GM12878 (cell line): ENCODE measurements at regions not wholly inside any gene's neighbourhood (a gene's known extent, or its start where the extent isn't known, plus 50 kb on each side); places are given as distances from the start of the nearest gene placed in this dataset.

Experiments
- BMI1 ChIP-seq: fragments of 450-650 bp; IDR thresholded peaks from 2 replicates; pipeline ENCODE4 v1.6.1; 2016; ENCODE audit warnings: mild to moderate bottlenecking, moderate library complexity, borderline replicate concordance
- BRCA1 ChIP-seq: IDR thresholded peaks from 2 replicates; pipeline ENCODE4 v1.6.1; 2011; ENCODE audit warnings: low read depth, low read length, improper control_type of control experiment
- HDAC2 ChIP-seq: fragments of 200-600 bp; sonication (generic); IDR thresholded peaks from 2 replicates; pipeline ENCODE4 v1.6.1; 2017
- HDAC6 ChIP-seq: fragments of 200-600 bp; sonication (generic); IDR thresholded peaks from one replicate; pipeline ENCODE4 v1.8.0; 2017; ENCODE audit warnings: antibody characterized with exemption; ENCODE audit not compliant: unreplicated experiment
- NR2C2 ChIP-seq: IDR thresholded peaks from 2 replicates; pipeline ENCODE4 v1.6.1; 2011; ENCODE audit warnings: borderline replicate concordance, low read depth; ENCODE audit not compliant: control insufficient read depth, insufficient read length
- PAX8 ChIP-seq: fragments of 450-650 bp; IDR thresholded peaks from 2 replicates; pipeline ENCODE4 v1.6.1; 2017; ENCODE audit warnings: mild to moderate bottlenecking, moderate library complexity
- SMC3 ChIP-seq: IDR thresholded peaks from 2 replicates; pipeline ENCODE4 v1.6.1; 2011; ENCODE audit warnings: low read length, improper control_type of control experiment, borderline replicate concordance
- SPI1 ChIP-seq: IDR thresholded peaks from 2 replicates; pipeline ENCODE4 v1.6.1; 2011; ENCODE audit warnings: low read depth, mild to moderate bottlenecking, low read length, moderate library complexity, borderline replicate concordance; ENCODE audit not compliant: insufficient read depth
- TAF1 ChIP-seq: IDR thresholded peaks from 2 replicates; pipeline ENCODE4 v1.6.1; 2011; ENCODE audit warnings: mild to moderate bottlenecking, low read depth, low read length, borderline replicate concordance
- ZNF207 ChIP-seq: fragments of 450-650 bp; IDR thresholded peaks from 2 replicates; pipeline ENCODE4 v1.6.1; 2014; ENCODE audit warnings: antibody characterized with exemption, mild to moderate bottlenecking, borderline replicate concordance
- TF ChIP-seq, protein P1 (sequence below): IDR thresholded peaks from 2 replicates; pipeline ENCODE4 v1.6.1; 2012; ENCODE audit warnings: low read depth, low read length, improper control_type of control experiment
- TF ChIP-seq, protein P2 (sequence below): fragments of 450-650 bp; formaldehyde crosslinking; IDR thresholded peaks from 2 replicates; pipeline ENCODE4 v1.5.0; 2022; ENCODE audit warnings: mild to moderate bottlenecking, missing genetic modification characterization

GRCh38 chr13:109879338-109879737 lies 93.0 kb upstream of the IRS2 start (continued):
- TF ChIP-seq NR2C2 (no peak), SPI1 (no peak), TAF1 (no peak), BRCA1 (no peak), HDAC6 (no peak), SMC3 (no peak), HDAC2 (no peak), BMI1 (no peak), PAX8 (no peak), ZNF207 (no peak)
- TF ChIP-seq, protein P1, sequence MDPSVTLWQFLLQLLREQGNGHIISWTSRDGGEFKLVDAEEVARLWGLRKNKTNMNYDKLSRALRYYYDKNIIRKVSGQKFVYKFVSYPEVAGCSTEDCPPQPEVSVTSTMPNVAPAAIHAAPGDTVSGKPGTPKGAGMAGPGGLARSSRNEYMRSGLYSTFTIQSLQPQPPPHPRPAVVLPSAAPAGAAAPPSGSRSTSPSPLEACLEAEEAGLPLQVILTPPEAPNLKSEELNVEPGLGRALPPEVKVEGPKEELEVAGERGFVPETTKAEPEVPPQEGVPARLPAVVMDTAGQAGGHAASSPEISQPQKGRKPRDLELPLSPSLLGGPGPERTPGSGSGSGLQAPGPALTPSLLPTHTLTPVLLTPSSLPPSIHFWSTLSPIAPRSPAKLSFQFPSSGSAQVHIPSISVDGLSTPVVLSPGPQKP = no peak
- TF ChIP-seq, protein P2, sequence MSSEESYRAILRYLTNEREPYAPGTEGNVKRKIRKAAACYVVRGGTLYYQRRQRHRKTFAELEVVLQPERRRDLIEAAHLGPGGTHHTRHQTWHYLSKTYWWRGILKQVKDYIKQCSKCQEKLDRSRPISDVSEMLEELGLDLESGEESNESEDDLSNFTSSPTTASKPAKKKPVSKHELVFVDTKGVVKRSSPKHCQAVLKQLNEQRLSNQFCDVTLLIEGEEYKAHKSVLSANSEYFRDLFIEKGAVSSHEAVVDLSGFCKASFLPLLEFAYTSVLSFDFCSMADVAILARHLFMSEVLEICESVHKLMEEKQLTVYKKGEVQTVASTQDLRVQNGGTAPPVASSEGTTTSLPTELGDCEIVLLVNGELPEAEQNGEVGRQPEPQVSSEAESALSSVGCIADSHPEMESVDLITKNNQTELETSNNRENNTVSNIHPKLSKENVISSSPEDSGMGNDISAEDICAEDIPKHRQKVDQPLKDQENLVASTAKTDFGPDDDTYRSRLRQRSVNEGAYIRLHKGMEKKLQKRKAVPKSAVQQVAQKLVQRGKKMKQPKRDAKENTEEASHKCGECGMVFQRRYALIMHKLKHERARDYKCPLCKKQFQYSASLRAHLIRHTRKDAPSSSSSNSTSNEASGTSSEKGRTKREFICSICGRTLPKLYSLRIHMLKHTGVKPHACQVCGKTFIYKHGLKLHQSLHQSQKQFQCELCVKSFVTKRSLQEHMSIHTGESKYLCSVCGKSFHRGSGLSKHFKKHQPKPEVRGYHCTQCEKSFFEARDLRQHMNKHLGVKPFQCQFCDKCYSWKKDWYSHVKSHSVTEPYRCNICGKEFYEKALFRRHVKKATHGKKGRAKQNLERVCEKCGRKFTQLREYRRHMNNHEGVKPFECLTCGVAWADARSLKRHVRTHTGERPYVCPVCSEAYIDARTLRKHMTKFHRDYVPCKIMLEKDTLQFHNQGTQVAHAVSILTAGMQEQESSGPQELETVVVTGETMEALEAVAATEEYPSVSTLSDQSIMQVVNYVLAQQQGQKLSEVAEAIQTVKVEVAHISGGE (CRISPR knock-in tag) = no peak
